Mucosa of descending colon (tissue), 3 donors: ENCODE measurements at regions not wholly inside any gene's neighbourhood (a gene's known extent, or its start where the extent isn't known, plus 50 kb on each side); places are given as distances from the start of the nearest gene placed in this dataset.
"Not testable (repeated sequence)": the region's sequence is repeated elsewhere in the genome, so short reads cannot be mapped to it uniquely, and the experiment has no call there.

Experiments used
- ATAC-seq: fragments of 200-7000 bp; cut with Tn5 transposase; one replicate; pipeline ENCODE4 v1.9.1; 2020; ENCODE audit warnings: mild to moderate bottlenecking, moderate library complexity
- DNase-seq, 3 donors: peaks; one replicate each; pipeline ENCODE4 v3.0.0-alpha.2; 2020
- H3K36me3 ChIP-seq: fragments of 200-600 bp; one replicate; pipeline ENCODE4 v1.8.0; 2021; ENCODE audit warnings: low read depth, mild to moderate bottlenecking
- H3K4me1 ChIP-seq: fragments of 200-600 bp; one replicate; pipeline ENCODE4 v1.8.0; 2021; ENCODE audit warnings: low read depth, mild to moderate bottlenecking
- H3K4me3 ChIP-seq: fragments of 200-600 bp; one replicate; pipeline ENCODE4 v1.8.0; 2021; ENCODE audit warnings: mild to moderate bottlenecking
- H3K9me3 ChIP-seq: fragments of 200-600 bp; one replicate; pipeline ENCODE4 v1.8.0; 2021; ENCODE audit warnings: mild to moderate bottlenecking
- intact Hi-C, 2 donors: fragments of 100-400 bp; cut with DNase I in 1 of 2; cut with micrococcal nuclease in 1 of 2; formaldehyde crosslinking; loops; one replicate each; pipeline versions ENCODE4 v1.11.0 to v1.11.1; 2022; cut with DNase I, micrococcal nuclease
- donor health status: DM: no; HTN: no; CAD: no; lungs with moderate emphysema.
- donor health status: DM: no; HTN: no; CAD: no.
- donor health status: DM: no; HTN: yes; CAD: no.

DNA sequence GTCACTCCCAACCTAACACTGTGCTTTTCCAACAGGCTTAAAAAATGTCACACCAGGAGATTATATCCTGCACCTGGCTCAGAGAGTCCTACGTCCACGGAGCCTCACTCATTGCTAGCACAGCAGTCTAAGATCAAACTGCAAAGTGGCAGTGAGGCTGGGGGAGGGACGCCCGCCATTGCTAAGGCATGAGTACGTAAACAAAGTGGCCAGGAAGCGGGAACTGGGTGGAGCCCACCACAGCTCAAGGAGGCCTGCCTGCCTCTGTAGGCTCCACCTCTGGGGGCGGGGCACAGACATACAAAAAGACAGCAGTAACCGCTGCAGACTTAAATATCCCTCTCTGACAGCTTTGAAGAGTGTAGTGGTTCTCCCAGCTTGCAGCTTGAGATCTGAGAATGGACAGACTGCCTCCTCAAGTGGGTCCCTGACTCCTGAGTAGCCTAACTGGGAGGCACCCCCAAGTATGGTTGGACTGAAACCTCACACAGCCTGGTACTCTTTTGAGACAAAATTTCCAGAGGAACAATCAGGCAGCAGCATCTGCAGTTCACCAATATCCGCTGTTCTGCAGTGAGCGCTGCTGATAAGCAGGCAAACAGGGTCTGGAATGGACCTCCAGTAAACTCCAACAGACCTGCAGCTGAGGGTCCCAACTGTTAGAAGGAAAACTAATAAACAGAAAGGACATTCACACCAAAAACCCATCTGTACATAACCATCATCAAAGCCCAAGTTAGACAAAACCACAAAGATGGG, 2986.4 kb upstream of the OR11H1 start:
- not testable (repeated sequence) for DNase-seq

DNA sequence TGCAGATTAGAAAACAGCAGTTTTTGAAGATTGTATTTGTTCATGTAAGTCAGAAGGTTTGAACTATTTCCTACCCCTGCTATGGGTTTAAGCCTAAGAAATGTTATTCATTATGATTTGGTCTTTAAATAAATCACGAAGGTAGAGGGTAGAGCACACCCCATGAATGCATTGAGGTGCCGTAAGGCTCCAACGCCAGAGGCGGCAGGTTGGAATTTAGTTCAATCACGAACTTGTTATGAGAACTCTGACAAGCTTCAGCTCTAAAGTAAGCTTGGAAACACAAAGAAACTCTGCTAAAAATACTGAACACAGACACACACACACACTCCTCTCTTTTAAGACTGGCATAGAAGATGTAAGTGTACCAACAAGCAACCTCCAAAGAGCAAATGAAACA, 2974.6 kb upstream of the OR11H1 start:
- intact Hi-C loops, H3K4me3 ChIP-seq, ATAC-seq, DNase-seq, H3K4me1 ChIP-seq, H3K36me3 ChIP-seq: not testable (repeated sequence)
- peaks cover 11% of the 10 kb centered on the region for H3K9me3 ChIP-seq

More for the DNA sequence above, 2986.4 kb upstream of the OR11H1 start:
- ATAC-seq, H3K36me3 ChIP-seq, H3K9me3 ChIP-seq, intact Hi-C loops, H3K4me1 ChIP-seq, H3K4me3 ChIP-seq: not testable (repeated sequence)

DNA sequence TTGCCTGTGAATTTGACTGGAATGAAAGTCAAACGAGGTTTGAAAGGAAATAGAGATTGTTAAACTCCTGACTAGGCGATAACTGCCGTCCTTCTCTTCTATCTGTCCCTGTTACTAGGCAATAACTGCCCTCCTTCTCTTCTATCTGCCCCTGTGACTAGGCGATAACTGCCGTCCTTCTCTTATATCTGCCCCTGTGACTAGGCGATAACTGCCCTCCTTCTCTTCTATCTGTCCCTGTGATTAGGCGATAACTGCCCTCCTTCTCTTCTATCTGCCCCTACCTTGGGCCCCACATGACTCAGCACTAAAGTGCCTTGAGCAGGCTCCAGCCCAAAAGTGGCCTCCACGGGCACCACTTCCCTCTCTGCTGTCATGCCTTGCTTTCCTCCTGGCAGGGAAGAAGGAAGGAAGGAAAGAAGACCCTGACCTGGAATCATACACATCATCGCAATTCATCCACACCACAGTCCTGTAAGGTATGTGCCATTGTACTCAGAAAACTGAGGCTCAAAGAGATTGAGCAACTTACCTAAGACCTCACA, 2973.3 kb upstream of the OR11H1 start:
- ATAC-seq, H3K4me1 ChIP-seq, intact Hi-C loops, H3K9me3 ChIP-seq, DNase-seq, H3K36me3 ChIP-seq, H3K4me3 ChIP-seq: not testable (repeated sequence)

GRCh38 chr22:12571500-12571899, 2956.5 kb upstream of the OR11H1 start:
- DNase-seq, H3K4me1 ChIP-seq, ATAC-seq, intact Hi-C loops, H3K4me3 ChIP-seq, H3K36me3 ChIP-seq: not testable (repeated sequence)
- H3K9me3 ChIP-seq: peaks cover 11% of the 10 kb centered on the region

- H3K36me3 ChIP-seq, intact Hi-C loops, DNase-seq, H3K4me3 ChIP-seq, ATAC-seq, H3K4me1 ChIP-seq: not testable (repeated sequence)
- peaks cover 16% of the 10 kb centered on the region for H3K9me3 ChIP-seq
Observed at GRCh38 chr22:12579655-12580054, 2948.3 kb upstream of the OR11H1 start.

DNA sequence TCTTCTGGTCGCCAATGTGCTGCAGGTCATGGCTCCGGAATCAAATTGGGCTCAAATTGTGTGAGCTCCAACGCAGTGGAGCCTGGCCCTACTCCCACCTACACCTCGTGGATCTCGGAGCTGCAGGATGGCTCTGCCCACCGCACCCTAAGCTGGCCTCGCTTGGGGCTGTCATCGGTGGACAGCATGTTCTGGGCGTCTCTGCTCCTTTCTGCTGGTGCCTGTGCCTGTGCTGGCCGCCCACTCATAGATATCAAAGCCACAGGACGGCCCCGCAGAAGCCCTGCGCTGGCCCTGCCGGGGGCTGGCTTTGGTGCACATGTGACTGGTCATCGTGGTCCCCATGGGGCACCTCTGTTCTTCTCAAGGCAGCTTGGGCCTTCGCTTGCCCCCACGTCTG, 2943.5 kb upstream of the OR11H1 start:
- H3K36me3 ChIP-seq, H3K4me1 ChIP-seq, DNase-seq, ATAC-seq, intact Hi-C loops, H3K4me3 ChIP-seq: not testable (repeated sequence)
- H3K9me3 ChIP-seq: peaks cover 22% of the 10 kb centered on the region

DNA sequence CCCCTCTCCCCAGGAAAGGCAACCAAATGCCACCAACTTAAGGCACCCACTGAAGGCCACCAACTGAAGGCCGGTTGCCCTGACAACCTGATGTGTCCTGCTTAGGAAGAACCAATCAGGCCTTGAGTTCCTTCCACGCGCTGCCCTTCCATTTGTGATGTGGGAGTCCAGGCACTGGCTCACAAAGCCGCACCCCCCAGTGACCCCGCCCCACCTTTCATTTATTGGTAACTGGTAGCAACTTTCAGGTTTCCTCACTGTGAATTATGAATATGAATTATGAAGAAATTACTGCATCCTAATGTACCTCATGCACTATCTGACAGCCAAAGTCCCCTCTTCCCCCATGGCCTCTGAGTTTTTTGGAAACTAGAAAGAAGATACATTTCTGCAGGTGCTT, 2943.1 kb upstream of the OR11H1 start:
- H3K36me3 ChIP-seq, DNase-seq, intact Hi-C loops, H3K4me1 ChIP-seq, H3K4me3 ChIP-seq, ATAC-seq: not testable (repeated sequence)
- H3K9me3 ChIP-seq: peaks cover 26% of the 10 kb centered on the region

- intact Hi-C loops, DNase-seq, H3K4me3 ChIP-seq, H3K4me1 ChIP-seq, H3K36me3 ChIP-seq, ATAC-seq: not testable (repeated sequence)
- peaks cover 88% of the 10 kb centered on the region for H3K9me3 ChIP-seq
Observed at GRCh38 chr22:12595724-12596123, 2932.3 kb upstream of the OR11H1 start.

GRCh38 chr22:12597778-12598177, 2930.2 kb upstream of the OR11H1 start:
- H3K36me3 ChIP-seq, ATAC-seq, DNase-seq, intact Hi-C loops, H3K4me1 ChIP-seq, H3K4me3 ChIP-seq: not testable (repeated sequence)
- peaks cover 89% of the 10 kb centered on the region for H3K9me3 ChIP-seq

GRCh38 chr22:12601510-12601869, 2926.5 kb upstream of the OR11H1 start:
- intact Hi-C loops, H3K4me1 ChIP-seq, H3K4me3 ChIP-seq, ATAC-seq, H3K36me3 ChIP-seq, DNase-seq: not testable (repeated sequence)
- peaks cover 92% of the 10 kb centered on the region for H3K9me3 ChIP-seq
